Natural killer cell (primary cell): ENCODE measurements at regions not wholly inside any gene's neighbourhood (a gene's known extent, or its start where the extent isn't known, plus 50 kb on each side); places are given as distances from the start of the nearest gene placed in this dataset.

Experiments used
- ATAC-seq, 3 donors: fragments of 150-1000 bp in 2 of 3; fragments of 200-7000 bp in 1 of 3; cut with Tn5 transposase; 1 replicate in 1 of 3; 2 replicates in 2 of 3; pipeline ENCODE4 v1.10.0; 2021; ENCODE audit warnings: mild to moderate bottlenecking in 2 of 3, moderate library complexity in 2 of 3
- DNase-seq, 2 donors: peaks; one replicate each; pipeline versions ENCODE4 v3.0.0 to v3.0.0-alpha.2; 2013 to 2021; ENCODE audit warnings: mixed read lengths in 1 of 2
- H3K27ac ChIP-seq: one replicate; pipeline ENCODE4 v1.5.1; 2013; ENCODE audit warnings: mild to moderate bottlenecking, low read length
- H3K27me3 ChIP-seq: one replicate; pipeline ENCODE4 v1.6.1; 2013; ENCODE audit warnings: low read length; ENCODE audit not compliant: control insufficient read depth, insufficient read depth
- H3K36me3 ChIP-seq: one replicate; pipeline ENCODE4 v1.6.1; 2013; ENCODE audit warnings: low read length; ENCODE audit not compliant: control insufficient read depth, insufficient read depth
- H3K4me1 ChIP-seq: one replicate; pipeline ENCODE4 v1.6.1; 2013; ENCODE audit warnings: low read length; ENCODE audit not compliant: control insufficient read depth, insufficient read depth
- H3K4me3 ChIP-seq: one replicate; pipeline ENCODE4 v1.5.1; 2013; ENCODE audit warnings: low read length
- H3K9me3 ChIP-seq: one replicate; pipeline ENCODE4 v1.6.1; 2013; ENCODE audit warnings: low read length; ENCODE audit not compliant: control insufficient read depth, insufficient read depth
- H3K27ac Mint-ChIP-seq, 2 donors: one replicate each; pipeline ENCODE4 v1.8.0; 2022; ENCODE audit warnings: mild to moderate bottlenecking in 2 of 2, mixed read lengths in 2 of 2, moderate library complexity in 1 of 2
- H3K27me3 Mint-ChIP-seq, 2 donors: one replicate each; pipeline ENCODE4 v1.8.0; 2022; ENCODE audit warnings: low read depth in 2 of 2, mixed read lengths in 2 of 2
- H3K36me3 Mint-ChIP-seq: one replicate; pipeline ENCODE4 v1.8.0; 2022; ENCODE audit warnings: mixed read lengths
- H3K4me1 Mint-ChIP-seq, 2 donors: one replicate each; pipeline ENCODE4 v1.8.0; 2022; ENCODE audit warnings: mixed read lengths in 2 of 2
- H3K4me3 Mint-ChIP-seq: one replicate; pipeline ENCODE4 v1.8.0; 2022; ENCODE audit warnings: mild to moderate bottlenecking, moderate library complexity, mixed read lengths
- H3K9me3 Mint-ChIP-seq, 2 donors: one replicate each; pipeline ENCODE4 v1.8.0; 2022; ENCODE audit warnings: mixed read lengths in 2 of 2
- CTCF ChIP-seq: fragments of 200-600 bp; IDR thresholded peaks from one replicate; pipeline ENCODE4 v1.8.0; 2022; ENCODE audit warnings: antibody characterized with exemption
- WGBS: methylation state at CpG from one replicate; pipeline ENCODE4 v1.1.7; 2013; ENCODE audit warnings: missing lambda C conversion rate; ENCODE audit not compliant: insufficient coverage; 5-methylcytosine and 5-hydroxymethylcytosine counted together
- intact Hi-C: fragments of 100-400 bp; cut with micrococcal nuclease; formaldehyde crosslinking; loops from one replicate; pipeline ENCODE4 v1.14.2; 2022

- Histone ChIP-seq H3K36me3 (no peaks in the 10 kb centered on the region), H3K4me1 (no peaks in the 10 kb centered on the region), H3K9me3 (peaks cover 2% of the 10 kb centered on the region), H3K4me3 (no peak overlapping the region), H3K27me3 (no peaks in the 10 kb centered on the region), H3K27ac (no peak overlapping the region)
- no peak for ATAC-seq
- Mint-ChIP-seq H3K4me3 (no peak overlapping the region), H3K27me3 (no peaks in the 10 kb centered on the region), H3K36me3 (no peaks in the 10 kb centered on the region), H3K4me1 (no peaks in the 10 kb centered on the region), H3K27ac (no peak overlapping the region), H3K9me3 (peaks cover 11 to 21% of the 10 kb centered on the region in 2 donors)
- intact Hi-C loops, result no loop called here
- no peak for TF ChIP-seq CTCF
- no peak for DNase-seq
Observed at GRCh38 chr7:108836256-108836655, 266.6 kb downstream of the DNAJB9 start.

- Mint-ChIP-seq H3K27ac (no peak overlapping the region), H3K36me3 (no peaks in the 10 kb centered on the region), H3K4me3 (no peak overlapping the region), H3K9me3 (peaks cover 14 to 25% of the 10 kb centered on the region in 2 donors), H3K27me3 (no peaks in the 10 kb centered on the region), H3K4me1 (no peaks in the 10 kb centered on the region)
- no peak for TF ChIP-seq CTCF
- H3K27ac ChIP-seq, result no peak overlapping the region
- intact Hi-C loops, result no loop called here
- H3K4me3 ChIP-seq, result no peak overlapping the region
- DNase-seq (no peak), ATAC-seq (no peak)
- whole genome bisulfite sequencing, result 63% methylated on average over 3 of the region's 4 CpGs
- no peaks in the 10 kb centered on the region for H3K36me3 ChIP-seq
- H3K27me3 ChIP-seq, result no peaks in the 10 kb centered on the region
- H3K9me3 ChIP-seq, result peaks cover 2% of the 10 kb centered on the region
- no peaks in the 10 kb centered on the region for H3K4me1 ChIP-seq
Observed at GRCh38 chr7:108838198-108838597, 268.5 kb downstream of the DNAJB9 start.

GRCh38 chr7:108839076-108839475 lies 269.4 kb downstream of the DNAJB9 start:
- Mint-ChIP-seq H3K4me3 (no peak overlapping the region), H3K9me3 (peaks cover 12 to 18% of the 10 kb centered on the region in 2 donors), H3K27me3 (no peaks in the 10 kb centered on the region), H3K4me1 (no peaks in the 10 kb centered on the region), H3K27ac (no peak overlapping the region), H3K36me3 (no peaks in the 10 kb centered on the region)
- no peaks in the 10 kb centered on the region for H3K4me1 ChIP-seq
- no peak overlapping the region for H3K4me3 ChIP-seq
- peaks cover 2% of the 10 kb centered on the region for H3K9me3 ChIP-seq
- H3K27ac ChIP-seq, result no peak overlapping the region
- no peaks in the 10 kb centered on the region for H3K36me3 ChIP-seq
- WGBS, result 33% methylated on average over 3 of the region's 3 CpGs
- DNase-seq, result no peak
- no peaks in the 10 kb centered on the region for H3K27me3 ChIP-seq
- intact Hi-C loops, result no loop called here
- no peak for TF ChIP-seq CTCF
- no peak for ATAC-seq

- Mint-ChIP-seq H3K27ac (no peak overlapping the region), H3K27me3 (no peaks in the 10 kb centered on the region)
- ATAC-seq, result no peak
Observed at GRCh38 chr7:108845951-108846350, 276.3 kb downstream of the DNAJB9 start.

More at GRCh38 chr7:108845951-108846350, 276.3 kb downstream of the DNAJB9 start:
- H3K4me3 Mint-ChIP-seq, result no peak overlapping the region
- intact Hi-C loops, result no loop called here
- TF ChIP-seq CTCF, result no peak
- no peaks in the 10 kb centered on the region for H3K9me3 ChIP-seq
- H3K27me3 ChIP-seq, result no peaks in the 10 kb centered on the region
- no peaks in the 10 kb centered on the region for H3K4me1 ChIP-seq
- no peaks in the 10 kb centered on the region for H3K4me1 Mint-ChIP-seq
- H3K27ac ChIP-seq, result no peak overlapping the region
- H3K36me3 ChIP-seq, result no peaks in the 10 kb centered on the region
- peaks cover 10% of the 10 kb centered on the region in 2 donors for H3K9me3 Mint-ChIP-seq
- no peak for DNase-seq
- no peaks in the 10 kb centered on the region for H3K36me3 Mint-ChIP-seq
- no peak overlapping the region for H3K4me3 ChIP-seq
